ENCODE measurements at regions not wholly inside any gene's neighbourhood (a gene's known extent, or its start where the extent isn't known, plus 50 kb on each side); places are given as distances from the start of the nearest gene placed in this dataset.

DNA sequence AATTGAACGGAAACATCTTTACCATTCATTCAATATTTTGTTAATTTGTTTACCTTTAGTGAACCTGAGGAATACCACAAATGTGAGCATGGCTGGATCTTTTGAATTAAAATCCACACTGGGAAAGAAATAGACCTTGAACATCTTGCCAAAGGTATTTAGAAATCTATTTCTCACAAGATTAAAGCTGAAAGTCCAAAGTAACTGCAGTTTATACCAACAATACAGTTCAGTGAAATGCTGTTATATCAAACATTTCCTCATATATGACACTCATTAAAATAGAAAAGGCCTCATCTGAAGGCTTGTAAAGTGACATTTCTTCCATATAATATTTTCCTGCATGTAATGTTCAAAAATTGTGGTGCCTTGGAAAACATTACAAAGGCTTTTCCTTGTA, 166.5 kb upstream of the HAND2 start:
- Histone ChIP-seq H3K4ac (replicated peaks; ENCODE audit: insufficient read length, low read depth, low read length) (no peak overlapping the region), H3K14ac (ENCODE audit: insufficient read length) (no peak overlapping the region), H2BK12ac (ENCODE audit: low read depth, low read length) (no peak overlapping the region), H2BK15ac (ENCODE audit: low read length) (no peak overlapping the region), H3K4me2 (ENCODE audit: insufficient read depth in 1 of 2, low read depth in 2 of 2, low read length in 2 of 2) (no peak overlapping the region), H3K4me1 (replicated peaks in 1 of 4; ENCODE audit: control insufficient read depth in 3 of 4, insufficient read depth in 4 of 4, low read length in 3 of 4) (no peaks in the 10 kb centered on the region), H3K23ac (ENCODE audit: insufficient read length) (no peak overlapping the region), H3K36me3 (ENCODE audit: control insufficient read depth in 2 of 4, insufficient read depth in 4 of 4, low read length in 3 of 4) (no peaks in the 10 kb centered on the region), H3K79me1 (ENCODE audit: low read depth, low read length) (no peaks in the 10 kb centered on the region), H3K23me2 (ENCODE audit: low read depth, low read length) (no peaks in the 10 kb centered on the region), H3K27ac (ENCODE audit: low read depth, low read length) (no peak overlapping the region), H3K4me3 (ENCODE audit: extremely low read depth in 1 of 4, insufficient read depth in 2 of 4, low read depth in 3 of 4, low read length in 4 of 4) (no peak overlapping the region), H3K9me3 (ENCODE audit: insufficient read depth in 2 of 2, low read depth in 1 of 2, low read length in 1 of 2) (no peaks in the 10 kb centered on the region), H4K91ac (replicated peaks; ENCODE audit: insufficient read length, low read length) (no peak overlapping the region), H4K20me1 (replicated peaks in 1 of 2; ENCODE audit: control insufficient read depth in 1 of 2, insufficient read depth in 2 of 2, low read length in 2 of 2) (no peaks in the 10 kb centered on the region), H3K9ac (replicated peaks in 1 of 4; ENCODE audit: extremely low read depth in 1 of 4, low read depth in 3 of 4, low read length in 3 of 4) (no peak overlapping the region), H2BK120ac (replicated peaks; ENCODE audit: low read depth, low read length) (no peak overlapping the region), H2AFZ (ENCODE audit: low read length) (no peak overlapping the region), H3K27me3 (replicated peaks in 1 of 4; ENCODE audit: control insufficient read depth in 3 of 4, extremely low read depth in 1 of 4, insufficient read depth in 3 of 4, low read length in 3 of 4) (no peaks in the 10 kb centered on the region), H3K79me2 (ENCODE audit: control insufficient read depth in 1 of 2, insufficient read depth in 2 of 2, low read length in 2 of 2) (no peaks in the 10 kb centered on the region), H3K18ac (ENCODE audit: extremely low read depth, low read length) (no peak overlapping the region), H2AK5ac (ENCODE audit: low read depth, low read length) (no peak overlapping the region), H3K56ac (replicated peaks; ENCODE audit: insufficient read length, low read depth, low read length) (no peak overlapping the region), H4K8ac (ENCODE audit: extremely low read depth, insufficient read depth, low read length) (no peak overlapping the region), H2BK20ac (ENCODE audit: low read length) (no peak overlapping the region), H2BK5ac (ENCODE audit: low read depth, low read length) (no peak overlapping the region), H4K5ac (ENCODE audit: insufficient read length, low read depth, low read length) (no peak overlapping the region)
- DNase-seq (ENCODE audit: low read depth in 1 of 2, low spot score in 2 of 2), result no peak
- POLR2A ChIA-PET (ENCODE audit: partially characterized antibody), result no interaction called here
- 100% methylated on average over 1 of the region's 1 CpG; no CpG with 5 or more reads in 1 of the 2 experiments for WGBS, 2 experiments (ENCODE audit: extremely low coverage in 1 of 2, insufficient coverage in 1 of 2, insufficient read length in 1 of 2, insufficient replicate concordance in 2 of 2, low coverage in 1 of 2, low lambda C conversion rate in 2 of 2, missing lambda C conversion rate in 1 of 2)
- no peak for FAIRE-seq
- CTCF ChIA-PET (ENCODE audit: partially characterized antibody), result no interaction called here
- no peak for TF ChIP-seq KDM1A (IDR thresholded peaks at IDR 0.05; ENCODE audit: borderline replicate concordance, low read length)
- no peak for TF ChIP-seq HDAC2 (IDR thresholded peaks at IDR 0.05; ENCODE audit: borderline replicate concordance in 1 of 2, low read depth in 2 of 2, low read length in 2 of 2)
- TF ChIP-seq E2F6 (IDR thresholded peaks at IDR 0.05), result no peak
- no peak for TF ChIP-seq CTBP2 (IDR thresholded peaks at IDR 0.05; ENCODE audit: borderline replicate concordance, insufficient read depth, insufficient read length, low read length)
- no peak for TF ChIP-seq YY1 (IDR thresholded peaks at IDR 0.05; ENCODE audit: low read depth, low read length)
- no peak for TF ChIP-seq CHD2 (IDR thresholded peaks at IDR 0.05; ENCODE audit: low read length)
- no peak for TF ChIP-seq RBBP5 (IDR thresholded peaks at IDR 0.05; ENCODE audit: borderline replicate concordance, low read depth, low read length)
- no peak for TF ChIP-seq ZNF274 (IDR thresholded peaks at IDR 0.05; ENCODE audit: borderline replicate concordance, extremely low read depth, low read length)
- TF ChIP-seq POLR2A (IDR thresholded peaks at IDR 0.05; ENCODE audit: control extremely low read depth in 1 of 2, low read depth in 2 of 2, low read length in 2 of 2), result no peak
- no peak for TF ChIP-seq BCL11A (IDR thresholded peaks at IDR 0.05; ENCODE audit: low read depth in 2 of 2, low read length in 2 of 2)
- TF ChIP-seq ATF3 (IDR thresholded peaks at IDR 0.05; ENCODE audit: insufficient read depth, low read depth, low read length), result no peak
- TF ChIP-seq TBP (IDR thresholded peaks at IDR 0.05; ENCODE audit: low read depth, low read length), result no peak
- no peak for TF ChIP-seq SRF (IDR thresholded peaks at IDR 0.05; ENCODE audit: low read depth, low read length)
- TF ChIP-seq EZH2 (IDR thresholded peaks at IDR 0.05; ENCODE audit: low read depth, low read length, severe bottlenecking), result no peak
